Vagina (tissue), 2 donors: ENCODE measurements at regions not wholly inside any gene's neighbourhood (a gene's known extent, or its start where the extent isn't known, plus 50 kb on each side); places are given as distances from the start of the nearest gene placed in this dataset.
A peak's percentile ranks its signal among the peaks of the same experiment; 100 is the strongest.

Experiments
- DNase-seq, 2 donors: peaks; one replicate each; pipeline ENCODE4 v3.0.0-alpha.2; 2017; ENCODE audit errors: extremely low spot score in 2 of 2
- H3K27ac ChIP-seq: fragments of 200-600 bp; sonication (generic); one replicate; pipeline ENCODE4 v1.5.1; 2019
- H3K27me3 ChIP-seq: fragments of 200-600 bp; sonication (generic); one replicate; pipeline ENCODE4 v1.5.1; 2019
- H3K36me3 ChIP-seq, 2 donors: fragments of 200-600 bp; sonication (generic); one replicate each; pipeline ENCODE4 v1.5.1; 2017 to 2019
- H3K4me1 ChIP-seq: fragments of 200-600 bp; sonication (generic); one replicate; pipeline ENCODE4 v1.5.1; 2019
- H3K4me3 ChIP-seq, 2 donors: fragments of 200-600 bp; sonication (generic); 1 replicate in 1 of 2; 2 replicates in 1 of 2; pipeline ENCODE4 v1.5.1; 2016 to 2019
- H3K9me3 ChIP-seq: fragments of 200-600 bp; sonication (generic); one replicate; pipeline ENCODE4 v1.5.1; 2019
- POLR2A ChIP-seq, 2 donors: fragments of 450-650 bp; IDR thresholded peaks; one replicate each; pipeline ENCODE4 v1.6.1; 2017; ENCODE audit warnings: antibody characterized with exemption in 2 of 2, mild to moderate bottlenecking in 2 of 2, moderate library complexity in 2 of 2
- POLR2AphosphoS5 ChIP-seq, 2 donors: sonication (generic); formaldehyde crosslinking; IDR thresholded peaks; one replicate each; pipeline ENCODE4 v1.9.0; 2017; ENCODE audit warnings: antibody characterized with exemption in 2 of 2, mild to moderate bottlenecking in 2 of 2, low read depth in 1 of 2; ENCODE audit not compliant: insufficient read depth in 1 of 2
- intact Hi-C: fragments of 100-400 bp; cut with DNase I; formaldehyde crosslinking; loops from one replicate; pipeline ENCODE4 v1.15.1; 2023
- TF ChIP-seq, protein P1 (sequence below), 3 experiments: fragments of 450-650 bp in 2 of 3; fragments of 200-600 bp in 1 of 3; sonication (generic) in 1 of 3; IDR thresholded peaks; one replicate each; pipeline ENCODE4 v1.5.1; 2017 to 2019; ENCODE audit warnings: antibody characterized with exemption in 3 of 3, mild to moderate bottlenecking in 2 of 3, moderate library complexity in 2 of 3

GRCh38 chr2:239873656-239874635 lies 151.2 kb downstream of the NDUFA10 start:
- H3K27me3 ChIP-seq, result no peaks in the 10 kb centered on the region
- no peaks in the 10 kb centered on the region for H3K36me3 ChIP-seq
- intact Hi-C loops, result loop anchor here (10.0 kb wide), 1 partner anchor 829 kb away; no protein-coding TSS in a partner anchor
- H3K9me3 ChIP-seq, result no peaks in the 10 kb centered on the region
- peak; percentile 72 to 84 for DNase-seq
- no peak overlapping the region for H3K27ac ChIP-seq
- no peak overlapping the region for H3K4me3 ChIP-seq
- H3K4me1 ChIP-seq, result no peaks in the 10 kb centered on the region
- TF ChIP-seq, protein P1, sequence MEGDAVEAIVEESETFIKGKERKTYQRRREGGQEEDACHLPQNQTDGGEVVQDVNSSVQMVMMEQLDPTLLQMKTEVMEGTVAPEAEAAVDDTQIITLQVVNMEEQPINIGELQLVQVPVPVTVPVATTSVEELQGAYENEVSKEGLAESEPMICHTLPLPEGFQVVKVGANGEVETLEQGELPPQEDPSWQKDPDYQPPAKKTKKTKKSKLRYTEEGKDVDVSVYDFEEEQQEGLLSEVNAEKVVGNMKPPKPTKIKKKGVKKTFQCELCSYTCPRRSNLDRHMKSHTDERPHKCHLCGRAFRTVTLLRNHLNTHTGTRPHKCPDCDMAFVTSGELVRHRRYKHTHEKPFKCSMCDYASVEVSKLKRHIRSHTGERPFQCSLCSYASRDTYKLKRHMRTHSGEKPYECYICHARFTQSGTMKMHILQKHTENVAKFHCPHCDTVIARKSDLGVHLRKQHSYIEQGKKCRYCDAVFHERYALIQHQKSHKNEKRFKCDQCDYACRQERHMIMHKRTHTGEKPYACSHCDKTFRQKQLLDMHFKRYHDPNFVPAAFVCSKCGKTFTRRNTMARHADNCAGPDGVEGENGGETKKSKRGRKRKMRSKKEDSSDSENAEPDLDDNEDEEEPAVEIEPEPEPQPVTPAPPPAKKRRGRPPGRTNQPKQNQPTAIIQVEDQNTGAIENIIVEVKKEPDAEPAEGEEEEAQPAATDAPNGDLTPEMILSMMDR (IDR thresholded peaks at IDR 0.05), result no peak
- TF ChIP-seq POLR2A (IDR thresholded peaks at IDR 0.05) (no peak), POLR2AphosphoS5 (IDR thresholded peaks at IDR 0.05; ENCODE audit: insufficient read depth in 1 of 2, low read depth in 1 of 2) (no peak)

GRCh38 chr2:239871481-239872435 lies 153.4 kb downstream of the NDUFA10 start:
- H3K4me1 ChIP-seq, result no peaks in the 10 kb centered on the region
- no peaks in the 10 kb centered on the region for H3K27me3 ChIP-seq
- DNase-seq, result peak; percentile 75 to 85
- H3K27ac ChIP-seq, result no peak overlapping the region
- TF ChIP-seq POLR2A (IDR thresholded peaks at IDR 0.05) (no peak), POLR2AphosphoS5 (IDR thresholded peaks at IDR 0.05; ENCODE audit: insufficient read depth in 1 of 2, low read depth in 1 of 2) (no peak)
- TF ChIP-seq, protein P1 (IDR thresholded peaks at IDR 0.05), result no peak
- H3K36me3 ChIP-seq, result no peaks in the 10 kb centered on the region
- H3K4me3 ChIP-seq, result no peak overlapping the region
- intact Hi-C loops, result loop anchor here (10.0 kb wide), 1 partner anchor 827 kb away; no protein-coding TSS in a partner anchor
- H3K9me3 ChIP-seq, result no peaks in the 10 kb centered on the region

DNA sequence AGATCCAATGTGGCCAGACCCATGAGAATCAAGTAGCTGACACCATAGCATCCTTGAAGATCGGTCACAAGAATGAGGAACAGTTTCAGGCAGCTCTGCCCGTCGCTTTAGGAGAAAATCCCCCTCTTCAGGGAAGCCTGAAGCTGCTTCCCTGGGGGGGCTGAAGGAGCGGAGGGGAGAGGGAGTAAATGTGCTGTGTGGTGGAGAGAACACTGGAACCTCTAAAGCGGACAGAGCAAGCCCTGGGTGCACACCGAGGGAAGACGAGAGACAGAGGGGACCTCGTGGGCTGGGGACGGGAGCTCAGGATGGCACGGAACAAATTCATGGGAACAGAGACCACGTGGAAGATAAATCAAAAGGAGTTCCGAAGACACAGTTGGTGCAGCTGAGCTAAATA lies 154.3 kb downstream of the NDUFA10 start:
- TF ChIP-seq, protein P1 (IDR thresholded peaks at IDR 0.05), result no peak
- TF ChIP-seq POLR2AphosphoS5 (IDR thresholded peaks at IDR 0.05; ENCODE audit: insufficient read depth in 1 of 2, low read depth in 1 of 2) (no peak), POLR2A (IDR thresholded peaks at IDR 0.05) (no peak)
- Histone ChIP-seq H3K27me3 (no peaks in the 10 kb centered on the region), H3K4me1 (no peaks in the 10 kb centered on the region), H3K9me3 (no peaks in the 10 kb centered on the region), H3K27ac (no peak overlapping the region), H3K4me3 (no peak overlapping the region), H3K36me3 (no peaks in the 10 kb centered on the region)
- intact Hi-C loops, result loop anchor here (10.0 kb wide), 1 partner anchor 826 kb away; no protein-coding TSS in a partner anchor
- peak; percentile 25 to 31 for DNase-seq

DNA sequence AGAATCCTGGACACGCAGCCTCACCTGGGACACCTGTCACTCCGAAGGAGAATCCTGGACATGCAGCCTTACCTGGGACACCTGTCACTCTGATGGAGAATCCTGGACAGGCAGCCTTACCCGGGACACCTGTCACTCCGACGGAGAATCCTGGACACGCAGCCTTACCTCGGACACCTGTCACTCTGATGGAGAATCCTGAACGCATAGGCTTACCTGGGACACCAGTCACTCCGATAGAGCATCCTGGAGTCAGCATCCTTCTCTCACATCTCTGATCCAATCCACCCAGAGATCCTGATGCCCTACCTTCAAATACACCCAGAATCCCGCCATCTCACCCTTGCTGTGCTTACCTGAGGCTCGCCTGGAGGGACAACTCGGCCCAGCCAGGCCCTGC lies 154.9 kb downstream of the NDUFA10 start:
- intact Hi-C loops, result loop anchor here (10.0 kb wide), 1 partner anchor 825 kb away; no protein-coding TSS in a partner anchor
- DNase-seq, result peak in 1 of 2 donors; percentile 58
- Histone ChIP-seq H3K27ac (no peak overlapping the region), H3K9me3 (no peaks in the 10 kb centered on the region), H3K36me3 (no peaks in the 10 kb centered on the region), H3K4me1 (no peaks in the 10 kb centered on the region), H3K27me3 (no peaks in the 10 kb centered on the region), H3K4me3 (no peak overlapping the region)
- TF ChIP-seq POLR2A (IDR thresholded peaks at IDR 0.05), result no peak
- TF ChIP-seq POLR2AphosphoS5 (IDR thresholded peaks at IDR 0.05; ENCODE audit: insufficient read depth in 1 of 2, low read depth in 1 of 2), result no peak
- TF ChIP-seq, protein P1 (IDR thresholded peaks at IDR 0.05), result no peak
